ENCODE measurements at regions not wholly inside any gene's neighbourhood (a gene's known extent, or its start where the extent isn't known, plus 50 kb on each side); places are given as distances from the start of the nearest gene placed in this dataset.

DNA sequence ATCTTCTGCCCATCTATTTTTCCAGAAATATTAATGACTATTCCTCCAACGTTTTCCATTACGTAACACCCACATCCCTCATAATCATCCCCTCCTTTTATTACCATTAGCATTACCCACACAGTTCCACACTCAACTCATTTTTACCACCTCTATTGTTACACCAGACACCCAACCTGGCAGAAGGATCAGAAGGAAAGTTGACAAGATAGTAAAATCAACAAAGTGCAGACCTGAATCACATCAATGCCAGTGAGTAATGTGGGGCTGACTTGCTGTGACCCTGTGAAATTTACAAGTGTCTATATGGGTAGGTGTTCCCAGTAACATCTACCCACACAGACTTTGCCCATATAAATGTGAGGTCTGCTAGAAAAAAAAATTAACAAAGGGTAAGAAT is 568.2 kb downstream of the MAFB start:
- H3K27me3 Mint-ChIP-seq (ENCODE audit: low read depth in 3 of 3), result peaks cover 0 to 9% (median 3%) of the 10 kb centered on the region in 3 donors
- H3K36me3 Mint-ChIP-seq, result no peaks in the 10 kb centered on the region
- no peak overlapping the region for H3K27ac Mint-ChIP-seq
- H3K9me3 Mint-ChIP-seq, result peaks cover 0 to 2% (median 0%) of the 10 kb centered on the region in 6 donors
- H3K4me1 Mint-ChIP-seq, result no peaks in the 10 kb centered on the region
- H3K4me3 Mint-ChIP-seq, result no peak overlapping the region
- no peak for DNase-seq

DNA sequence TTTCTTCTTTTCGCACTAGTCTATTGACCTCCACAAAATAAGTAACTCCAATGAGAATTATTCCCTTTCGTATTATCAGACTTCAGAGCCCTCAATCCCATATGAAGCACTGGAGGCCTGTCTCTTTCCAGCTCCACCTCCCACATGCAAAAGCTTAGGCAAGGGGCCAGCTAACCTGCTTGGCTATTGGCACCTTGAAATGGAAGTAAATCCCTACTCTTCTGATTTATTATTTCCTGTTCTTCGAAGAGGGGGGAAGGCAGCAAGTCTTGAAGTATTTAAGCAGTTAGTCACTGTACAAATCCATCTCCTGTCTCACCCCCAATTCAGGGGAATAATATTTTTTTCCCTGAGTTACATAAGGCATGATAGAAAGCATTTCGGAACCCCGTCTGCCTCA is 577.8 kb downstream of the MAFB start:
- Mint-ChIP-seq H3K4me1 (no peaks in the 10 kb centered on the region), H3K4me3 (no peak overlapping the region), H3K27ac (no peak overlapping the region), H3K9me3 (peaks cover 0 to 4% (median 0%) of the 10 kb centered on the region in 6 donors), H3K27me3 (ENCODE audit: low read depth in 3 of 3) (peaks cover 0 to 3% (median 2%) of the 10 kb centered on the region in 3 donors), H3K36me3 (no peaks in the 10 kb centered on the region)
- DNase-seq, result no peak

DNA sequence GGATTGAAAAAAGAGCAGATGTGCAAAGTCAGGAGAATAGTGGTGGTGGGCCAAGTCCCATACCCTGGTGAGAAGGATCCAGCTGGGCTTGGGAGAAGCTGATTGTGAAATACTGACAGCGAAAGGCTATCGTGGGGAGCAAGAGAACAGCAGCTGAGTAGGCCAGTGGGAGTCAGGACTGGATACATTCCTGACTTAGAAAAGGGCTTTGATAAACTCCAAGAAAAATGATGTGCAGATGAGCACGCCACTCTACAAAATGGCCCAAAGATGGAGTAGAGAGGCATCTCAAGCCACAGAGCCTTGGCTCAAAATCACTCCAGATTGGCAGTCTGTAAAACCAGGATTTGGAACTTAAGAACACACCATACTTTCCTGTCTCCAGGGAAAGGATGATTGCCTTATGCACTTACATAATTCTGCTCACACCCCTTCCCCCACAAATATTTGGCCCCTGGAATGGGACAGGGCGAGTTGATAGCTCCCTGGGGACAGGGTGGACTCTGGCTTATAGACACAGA is 578.7 kb downstream of the MAFB start:
- no peak for DNase-seq
- H3K36me3 Mint-ChIP-seq, result no peaks in the 10 kb centered on the region
- H3K27me3 Mint-ChIP-seq (ENCODE audit: low read depth in 3 of 3), result peaks cover 0 to 6% (median 2%) of the 10 kb centered on the region in 3 donors
- H3K4me3 Mint-ChIP-seq, result no peak overlapping the region
- H3K9me3 Mint-ChIP-seq, result peaks cover 0 to 4% (median 0%) of the 10 kb centered on the region in 6 donors
- H3K4me1 Mint-ChIP-seq, result no peaks in the 10 kb centered on the region
- H3K27ac Mint-ChIP-seq, result no peak overlapping the region

DNA sequence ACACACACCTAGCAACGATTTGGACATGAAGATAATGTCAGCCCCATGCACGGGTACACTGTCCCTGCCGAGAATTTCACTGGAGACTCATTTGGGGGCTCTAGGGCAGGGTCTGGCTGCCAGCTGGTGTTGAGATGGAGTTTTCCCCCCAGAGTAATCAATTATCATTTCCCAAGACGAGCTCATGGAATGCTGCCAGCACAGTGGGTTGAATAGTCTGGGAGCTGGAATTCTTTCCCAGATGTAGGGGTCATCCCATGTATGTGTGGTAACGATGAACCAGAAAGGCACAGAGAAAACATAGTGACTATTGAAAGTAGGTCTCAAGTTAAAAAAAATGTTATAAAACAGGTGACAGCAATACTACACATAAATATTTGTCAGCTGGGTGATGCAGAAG is 579.9 kb downstream of the MAFB start:
- no peak for DNase-seq
- no peak overlapping the region for H3K27ac Mint-ChIP-seq
- H3K36me3 Mint-ChIP-seq, result no peaks in the 10 kb centered on the region
- no peaks in the 10 kb centered on the region for H3K4me1 Mint-ChIP-seq
- peaks cover 0 to 12% (median 2%) of the 10 kb centered on the region in 3 donors for H3K27me3 Mint-ChIP-seq (ENCODE audit: low read depth in 3 of 3)
- no peak overlapping the region for H3K4me3 Mint-ChIP-seq
- H3K9me3 Mint-ChIP-seq, result peaks cover 0 to 4% (median 0%) of the 10 kb centered on the region in 6 donors

DNA sequence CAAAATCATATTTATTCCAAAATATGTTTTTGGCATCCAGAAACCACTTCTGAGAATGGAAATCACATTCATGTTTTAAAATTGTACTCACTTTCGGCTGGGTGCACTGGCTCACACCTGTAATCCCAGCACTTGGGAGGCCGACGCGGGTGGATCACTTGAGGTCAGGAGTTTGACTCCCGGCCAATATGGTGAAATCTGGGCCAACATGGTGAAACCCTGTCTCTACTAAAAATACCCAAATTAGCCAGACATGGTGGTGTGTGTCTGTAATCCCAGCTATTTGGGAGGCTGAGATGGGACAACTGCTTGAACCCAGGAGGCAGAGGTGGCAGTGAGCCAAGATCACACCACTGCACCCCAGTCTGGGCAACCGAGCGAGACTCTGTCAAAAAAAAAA is 580.7 kb downstream of the MAFB start:
- H3K27ac Mint-ChIP-seq, result no peak overlapping the region
- H3K4me1 Mint-ChIP-seq, result no peaks in the 10 kb centered on the region
- no peaks in the 10 kb centered on the region for H3K36me3 Mint-ChIP-seq
- no peak overlapping the region for H3K4me3 Mint-ChIP-seq
- peaks cover 0 to 12% (median 2%) of the 10 kb centered on the region in 3 donors for H3K27me3 Mint-ChIP-seq (ENCODE audit: low read depth in 3 of 3)
- DNase-seq, result no peak
- peaks cover 0 to 4% (median 0%) of the 10 kb centered on the region in 6 donors for H3K9me3 Mint-ChIP-seq

DNA sequence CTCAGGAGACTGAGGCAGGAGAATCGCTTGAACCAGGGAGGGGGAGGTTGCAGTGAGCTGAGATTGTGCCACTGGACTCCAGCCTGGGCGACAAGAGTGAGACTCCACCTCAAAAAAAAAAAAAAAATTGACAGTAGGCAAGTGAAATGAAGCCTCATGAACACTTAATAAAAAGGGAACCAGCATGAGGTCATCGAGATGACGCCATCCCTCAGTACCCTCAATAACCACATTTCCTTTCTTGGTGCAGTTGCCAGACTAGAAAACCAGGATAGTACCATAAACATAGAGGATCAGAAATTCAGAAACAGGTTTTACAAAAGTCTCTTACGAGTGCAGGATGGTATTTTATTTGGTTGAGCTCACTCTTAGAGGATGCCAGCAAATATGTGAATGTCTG is 584.1 kb downstream of the MAFB start:
- no peak for DNase-seq
- no peak overlapping the region for H3K27ac Mint-ChIP-seq
- no peaks in the 10 kb centered on the region for H3K36me3 Mint-ChIP-seq
- peaks cover 0 to 15% (median 2%) of the 10 kb centered on the region in 3 donors for H3K27me3 Mint-ChIP-seq (ENCODE audit: low read depth in 3 of 3)
- H3K4me3 Mint-ChIP-seq, result no peak overlapping the region
- H3K9me3 Mint-ChIP-seq, result peaks cover 0 to 4% (median 0%) of the 10 kb centered on the region in 6 donors
- no peaks in the 10 kb centered on the region for H3K4me1 Mint-ChIP-seq

DNA sequence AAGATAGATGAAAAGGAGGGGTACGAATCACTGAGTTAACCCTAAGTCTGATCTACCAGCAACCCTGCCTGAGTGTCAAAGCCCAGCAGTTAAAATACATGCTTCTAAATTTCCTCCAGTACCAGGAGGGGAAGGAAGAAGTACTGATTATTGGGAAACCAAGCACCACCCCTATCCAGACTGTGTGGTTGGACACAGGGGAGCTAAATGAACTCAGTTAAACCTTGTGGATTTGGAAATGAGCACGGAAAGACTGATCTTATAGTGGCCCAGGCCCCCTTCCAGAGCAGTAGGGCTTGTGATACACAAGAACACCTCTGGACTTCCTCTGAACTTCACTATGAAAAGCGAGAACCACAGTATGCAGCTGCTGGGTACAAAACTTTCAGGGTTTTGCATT is 585.6 kb downstream of the MAFB start:
- Mint-ChIP-seq H3K27ac (no peak overlapping the region), H3K27me3 (ENCODE audit: low read depth in 3 of 3) (peaks cover 0 to 15% (median 2%) of the 10 kb centered on the region in 3 donors), H3K9me3 (peaks cover 0 to 4% (median 0%) of the 10 kb centered on the region in 6 donors), H3K36me3 (no peaks in the 10 kb centered on the region), H3K4me3 (no peak overlapping the region), H3K4me1 (no peaks in the 10 kb centered on the region)
- DNase-seq, result no peak

DNA sequence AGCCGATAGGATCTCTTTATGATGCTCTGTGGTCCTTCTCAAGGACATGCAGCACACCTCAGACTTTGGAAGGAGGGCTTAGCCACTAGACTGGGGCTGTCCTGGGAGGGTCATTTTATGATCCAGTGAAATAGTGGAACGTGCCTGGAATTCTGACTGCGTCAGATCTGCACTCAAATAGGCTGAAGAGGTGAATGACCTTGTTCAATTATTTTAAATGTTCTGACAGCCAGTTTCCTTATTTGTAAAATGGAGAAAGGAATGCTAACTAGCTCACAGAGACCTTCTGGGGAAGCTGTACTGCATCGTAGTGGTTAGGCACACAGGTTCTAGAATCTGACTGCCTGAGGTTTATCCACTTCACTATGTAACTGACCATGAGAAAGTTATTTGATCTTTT is 587.5 kb downstream of the MAFB start:
- no peaks in the 10 kb centered on the region for H3K4me1 Mint-ChIP-seq
- H3K9me3 Mint-ChIP-seq, result peaks cover 0 to 4% (median 0%) of the 10 kb centered on the region in 6 donors
- peaks cover 0 to 15% (median 2%) of the 10 kb centered on the region in 3 donors for H3K27me3 Mint-ChIP-seq (ENCODE audit: low read depth in 3 of 3)
- no peak overlapping the region for H3K27ac Mint-ChIP-seq
- H3K4me3 Mint-ChIP-seq, result no peak overlapping the region
- H3K36me3 Mint-ChIP-seq, result no peaks in the 10 kb centered on the region
- no peak for DNase-seq

DNA sequence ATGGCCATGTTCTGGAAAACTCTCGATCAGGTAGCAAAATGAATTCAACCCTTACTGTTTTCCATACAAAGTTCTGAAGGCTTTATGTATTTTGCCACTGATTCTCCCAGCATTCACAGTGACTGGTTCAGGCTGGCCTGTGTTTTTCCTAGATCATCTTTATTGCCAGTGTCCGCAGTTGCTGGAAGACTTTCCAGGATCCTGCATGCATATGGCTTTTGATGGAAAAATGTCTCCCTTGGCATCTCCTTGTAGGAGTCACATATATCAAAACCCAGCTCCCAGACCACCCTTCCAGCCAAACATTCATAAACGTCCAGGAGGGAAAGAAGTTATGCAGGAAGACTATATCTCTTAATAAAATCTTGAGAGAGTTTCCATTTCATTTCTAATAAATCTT is 588.8 kb downstream of the MAFB start:
- no peaks in the 10 kb centered on the region for H3K36me3 Mint-ChIP-seq
- no peak overlapping the region for H3K4me3 Mint-ChIP-seq
- no peak overlapping the region for H3K27ac Mint-ChIP-seq
- peaks cover 0 to 11% (median 2%) of the 10 kb centered on the region in 3 donors for H3K27me3 Mint-ChIP-seq (ENCODE audit: low read depth in 3 of 3)
- H3K9me3 Mint-ChIP-seq, result peaks cover 0 to 3% (median 0%) of the 10 kb centered on the region in 6 donors
- DNase-seq, result no peak
- no peaks in the 10 kb centered on the region for H3K4me1 Mint-ChIP-seq

DNA sequence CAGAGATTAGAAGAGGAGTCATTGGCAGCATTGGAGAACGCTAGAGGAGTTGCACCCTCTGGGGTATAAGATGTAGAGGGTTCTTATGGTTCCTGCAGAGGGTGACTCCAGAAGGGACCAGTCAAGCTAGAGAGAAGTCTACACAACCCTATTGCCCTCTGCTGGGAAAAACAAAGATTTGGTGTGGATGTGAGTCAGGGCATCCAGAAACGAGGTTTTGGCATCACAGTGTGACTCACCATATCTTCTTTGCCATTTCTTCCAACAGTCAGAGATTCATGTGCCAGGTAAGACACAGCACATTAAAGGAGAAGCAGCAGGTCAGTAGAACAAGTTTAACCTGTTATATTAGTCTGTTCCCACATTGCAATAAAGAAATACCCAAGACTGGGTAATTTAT is 598.8 kb downstream of the MAFB start:
- Mint-ChIP-seq H3K4me1 (no peaks in the 10 kb centered on the region), H3K36me3 (no peaks in the 10 kb centered on the region), H3K27me3 (ENCODE audit: low read depth in 3 of 3) (peaks cover 0 to 5% (median 0%) of the 10 kb centered on the region in 3 donors), H3K27ac (no peak overlapping the region), H3K4me3 (no peak overlapping the region), H3K9me3 (peaks cover 0 to 17% (median 5%) of the 10 kb centered on the region in 6 donors)
- no peak for DNase-seq

DNA sequence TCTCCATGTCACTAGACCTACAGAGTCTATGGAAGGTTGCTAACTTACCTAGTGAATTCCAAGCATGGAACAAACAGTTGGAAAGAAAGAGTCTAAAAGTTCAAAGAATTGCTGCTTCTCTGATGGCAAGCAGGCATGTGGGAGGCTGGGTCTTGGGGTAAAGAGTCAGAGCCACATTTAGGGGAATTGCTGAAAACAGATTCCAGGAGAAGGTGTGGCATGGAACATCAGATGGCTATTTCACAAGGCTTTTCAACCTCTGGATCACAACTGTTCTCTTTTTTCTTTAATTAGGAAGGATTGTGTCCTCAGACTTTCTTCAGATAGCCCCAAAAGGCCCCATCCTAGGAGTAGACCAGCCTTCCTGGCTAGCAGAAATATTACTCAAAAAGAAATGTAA is 601.5 kb downstream of the MAFB start:
- no peaks in the 10 kb centered on the region for H3K4me1 Mint-ChIP-seq
- peaks cover 0 to 5% (median 0%) of the 10 kb centered on the region in 3 donors for H3K27me3 Mint-ChIP-seq (ENCODE audit: low read depth in 3 of 3)
- no peak overlapping the region for H3K4me3 Mint-ChIP-seq
- no peak for DNase-seq
- peaks cover 0 to 8% (median 5%) of the 10 kb centered on the region in 6 donors for H3K9me3 Mint-ChIP-seq
- no peaks in the 10 kb centered on the region for H3K36me3 Mint-ChIP-seq
- no peak overlapping the region for H3K27ac Mint-ChIP-seq

DNA sequence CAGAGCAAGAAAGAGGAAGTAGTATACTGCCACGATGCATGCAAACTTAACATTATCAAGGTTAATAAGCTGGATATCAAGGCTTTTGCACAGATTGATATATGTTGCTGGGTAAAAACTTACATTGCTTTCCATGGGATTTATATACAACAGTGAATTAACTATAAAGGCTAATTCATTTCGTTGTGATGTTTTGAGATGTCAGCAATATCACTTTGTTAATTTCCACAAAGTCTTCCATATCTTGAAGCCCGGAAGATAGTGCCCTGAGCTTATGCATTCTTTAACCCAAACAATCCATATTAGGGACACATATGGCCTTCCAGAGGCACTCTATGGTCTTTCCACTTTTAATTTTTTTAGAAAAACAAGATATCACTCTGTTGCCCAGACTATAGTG is 603.5 kb downstream of the MAFB start:
- no peak for DNase-seq
- Mint-ChIP-seq H3K9me3 (peaks cover 0 to 6% (median 0%) of the 10 kb centered on the region in 6 donors), H3K27me3 (ENCODE audit: low read depth in 3 of 3) (peaks cover 0 to 5% (median 3%) of the 10 kb centered on the region in 3 donors), H3K4me1 (no peaks in the 10 kb centered on the region), H3K36me3 (no peaks in the 10 kb centered on the region), H3K27ac (no peak overlapping the region), H3K4me3 (no peak overlapping the region)

DNA sequence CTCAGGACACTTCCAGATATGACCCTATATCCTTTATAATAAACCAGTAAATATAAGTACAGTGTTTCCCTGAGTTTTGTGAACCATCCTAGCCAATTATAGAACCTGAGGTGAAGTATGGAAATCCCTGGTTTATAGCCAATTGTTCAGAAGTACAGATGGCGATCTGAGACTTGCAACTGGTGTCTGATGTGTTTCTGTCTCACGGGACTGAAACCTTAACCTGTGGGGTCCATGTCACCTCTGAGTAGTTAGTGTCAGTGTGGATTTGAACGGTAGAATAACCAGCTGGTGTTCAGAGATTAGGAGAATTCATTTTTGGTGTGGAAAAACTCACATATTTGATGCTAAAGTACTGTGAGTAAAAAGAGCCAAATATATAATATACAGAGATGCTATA is 606.6 kb downstream of the MAFB start:
- peaks cover 0 to 5% (median 0%) of the 10 kb centered on the region in 3 donors for H3K27me3 Mint-ChIP-seq (ENCODE audit: low read depth in 3 of 3)
- H3K27ac Mint-ChIP-seq, result no peak overlapping the region
- H3K36me3 Mint-ChIP-seq, result no peaks in the 10 kb centered on the region
- H3K9me3 Mint-ChIP-seq, result peaks cover 0 to 6% (median 0%) of the 10 kb centered on the region in 6 donors
- no peak for DNase-seq
- H3K4me3 Mint-ChIP-seq, result no peak overlapping the region
- no peaks in the 10 kb centered on the region for H3K4me1 Mint-ChIP-seq

DNA sequence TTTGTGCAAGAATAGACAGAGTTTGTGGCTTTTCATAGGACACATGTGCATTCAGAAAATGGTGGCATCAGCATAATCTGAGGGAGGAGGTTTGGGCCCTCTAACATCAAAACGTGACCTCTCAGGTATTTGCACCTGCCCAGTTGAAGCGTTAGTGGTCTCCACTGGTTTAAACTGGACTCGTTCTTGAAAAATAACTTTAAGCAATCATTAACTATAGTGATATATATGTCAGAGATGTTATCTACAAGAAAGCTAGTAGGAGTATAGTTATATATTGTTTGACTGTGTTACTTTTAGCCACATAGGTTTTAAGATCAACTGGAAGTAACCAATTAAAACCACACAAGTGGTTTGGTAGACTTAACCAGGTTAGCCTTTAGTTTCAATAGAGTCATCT is 607.4 kb downstream of the MAFB start:
- Mint-ChIP-seq H3K27ac (no peak overlapping the region), H3K27me3 (ENCODE audit: low read depth in 3 of 3) (peaks cover 0 to 5% (median 0%) of the 10 kb centered on the region in 3 donors), H3K9me3 (peaks cover 0 to 6% (median 0%) of the 10 kb centered on the region in 6 donors), H3K36me3 (no peaks in the 10 kb centered on the region), H3K4me1 (no peaks in the 10 kb centered on the region), H3K4me3 (no peak overlapping the region)
- no peak for DNase-seq

DNA sequence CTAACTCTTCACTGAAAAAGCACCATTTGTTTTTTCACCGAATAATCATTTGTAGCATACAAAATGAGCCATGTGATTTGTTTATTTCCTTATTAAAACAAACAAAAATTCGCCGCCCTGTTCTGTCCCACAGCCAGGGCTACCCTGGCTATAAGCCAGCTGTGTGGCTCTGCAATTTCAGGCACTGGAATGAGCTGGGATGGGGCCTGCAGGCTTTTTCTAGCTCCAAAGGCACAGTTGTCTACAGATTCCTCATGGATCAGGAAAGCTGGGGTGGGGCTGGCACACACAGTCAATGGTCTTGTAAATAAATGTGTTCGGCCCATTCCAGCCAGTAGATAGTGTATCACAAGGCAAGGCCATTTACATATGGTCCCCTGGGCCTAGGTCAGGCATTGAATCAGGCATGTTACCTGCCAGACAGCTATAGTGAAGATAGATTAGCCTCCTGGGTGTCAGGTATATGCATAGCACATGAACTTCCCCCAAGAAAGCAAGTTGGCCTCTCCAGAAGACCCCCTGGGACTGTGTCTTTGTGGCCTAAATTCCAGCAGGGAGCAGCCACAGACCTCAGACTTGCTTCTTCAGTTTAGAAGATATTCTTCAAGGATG is 608.9 kb downstream of the MAFB start:
- Mint-ChIP-seq H3K27me3 (ENCODE audit: low read depth in 3 of 3) (peaks cover 0 to 5% (median 0%) of the 10 kb centered on the region in 3 donors), H3K4me3 (no peak overlapping the region), H3K4me1 (no peaks in the 10 kb centered on the region), H3K36me3 (no peaks in the 10 kb centered on the region), H3K27ac (no peak overlapping the region), H3K9me3 (peaks cover 0 to 5% (median 0%) of the 10 kb centered on the region in 6 donors)
- no peak for DNase-seq
